Chondrocyte (in vitro differentiated cells): ENCODE measurements at regions not wholly inside any gene's neighbourhood (a gene's known extent, or its start where the extent isn't known, plus 50 kb on each side); places are given as distances from the start of the nearest gene placed in this dataset.

Source experiments
- DNase-seq: peaks from one replicate; pipeline ENCODE4 v3.0.0; 2021; ENCODE audit warnings: mixed read lengths, low spot score
- H3K27ac Mint-ChIP-seq: one replicate; pipeline ENCODE4 v1.8.0; 2021; ENCODE audit warnings: mild to moderate bottlenecking, moderate library complexity, mixed read lengths; ENCODE audit not compliant: unreplicated experiment
- H3K27me3 Mint-ChIP-seq: 2 replicates; pipeline ENCODE4 v1.8.0; 2021; ENCODE audit warnings: low read depth, mixed read lengths
- H3K36me3 Mint-ChIP-seq: 2 replicates; pipeline ENCODE4 v1.8.0; 2021; ENCODE audit warnings: low read depth, mixed read lengths
- H3K4me1 Mint-ChIP-seq: 2 replicates; pipeline ENCODE4 v1.8.0; 2021; ENCODE audit warnings: low read depth, mild to moderate bottlenecking, mixed read lengths
- H3K4me3 Mint-ChIP-seq: one replicate; pipeline ENCODE4 v1.8.0; 2021; ENCODE audit warnings: mild to moderate bottlenecking, moderate library complexity, mixed read lengths; ENCODE audit not compliant: unreplicated experiment
- H3K9me3 Mint-ChIP-seq: 2 replicates; pipeline ENCODE4 v1.8.0; 2021; ENCODE audit warnings: low read depth, mixed read lengths
- TF ChIP-seq, protein P1 (sequence below): fragments of 200-600 bp; sonication (generic); IDR thresholded peaks from 2 replicates; pipeline ENCODE4 v1.5.0; 2021; ENCODE audit warnings: antibody characterized with exemption, mild to moderate bottlenecking, moderate library complexity

DNA sequence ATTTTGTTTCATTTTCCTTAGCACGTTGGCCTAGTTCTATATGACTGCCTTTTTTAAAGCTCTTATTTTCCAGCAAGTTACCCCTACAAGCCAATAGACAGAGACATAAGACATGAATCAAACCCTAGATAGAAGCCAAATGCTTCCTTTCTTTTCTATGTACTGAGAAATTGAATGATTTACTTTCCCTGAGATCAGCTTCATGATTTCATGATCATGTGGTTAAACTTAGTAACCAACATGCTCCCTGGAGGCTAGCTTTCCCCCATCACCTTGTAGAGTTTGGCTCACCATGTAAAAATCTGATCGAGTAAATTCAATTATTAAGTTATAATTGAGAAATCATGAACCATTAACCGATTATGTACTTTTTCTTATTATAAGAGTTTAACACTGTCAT, 148.1 kb upstream of the LRIG3 start:
- no peaks in the 10 kb centered on the region for H3K27me3 Mint-ChIP-seq
- no peak overlapping the region for H3K4me3 Mint-ChIP-seq
- H3K36me3 Mint-ChIP-seq: no peaks in the 10 kb centered on the region
- no peak for DNase-seq
- H3K4me1 Mint-ChIP-seq: peaks cover 64% of the 10 kb centered on the region
- H3K27ac Mint-ChIP-seq: peak overlapping the region; percentile 64
- no peaks in the 10 kb centered on the region for H3K9me3 Mint-ChIP-seq
- TF ChIP-seq, protein P1, sequence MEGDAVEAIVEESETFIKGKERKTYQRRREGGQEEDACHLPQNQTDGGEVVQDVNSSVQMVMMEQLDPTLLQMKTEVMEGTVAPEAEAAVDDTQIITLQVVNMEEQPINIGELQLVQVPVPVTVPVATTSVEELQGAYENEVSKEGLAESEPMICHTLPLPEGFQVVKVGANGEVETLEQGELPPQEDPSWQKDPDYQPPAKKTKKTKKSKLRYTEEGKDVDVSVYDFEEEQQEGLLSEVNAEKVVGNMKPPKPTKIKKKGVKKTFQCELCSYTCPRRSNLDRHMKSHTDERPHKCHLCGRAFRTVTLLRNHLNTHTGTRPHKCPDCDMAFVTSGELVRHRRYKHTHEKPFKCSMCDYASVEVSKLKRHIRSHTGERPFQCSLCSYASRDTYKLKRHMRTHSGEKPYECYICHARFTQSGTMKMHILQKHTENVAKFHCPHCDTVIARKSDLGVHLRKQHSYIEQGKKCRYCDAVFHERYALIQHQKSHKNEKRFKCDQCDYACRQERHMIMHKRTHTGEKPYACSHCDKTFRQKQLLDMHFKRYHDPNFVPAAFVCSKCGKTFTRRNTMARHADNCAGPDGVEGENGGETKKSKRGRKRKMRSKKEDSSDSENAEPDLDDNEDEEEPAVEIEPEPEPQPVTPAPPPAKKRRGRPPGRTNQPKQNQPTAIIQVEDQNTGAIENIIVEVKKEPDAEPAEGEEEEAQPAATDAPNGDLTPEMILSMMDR: no peak

DNA sequence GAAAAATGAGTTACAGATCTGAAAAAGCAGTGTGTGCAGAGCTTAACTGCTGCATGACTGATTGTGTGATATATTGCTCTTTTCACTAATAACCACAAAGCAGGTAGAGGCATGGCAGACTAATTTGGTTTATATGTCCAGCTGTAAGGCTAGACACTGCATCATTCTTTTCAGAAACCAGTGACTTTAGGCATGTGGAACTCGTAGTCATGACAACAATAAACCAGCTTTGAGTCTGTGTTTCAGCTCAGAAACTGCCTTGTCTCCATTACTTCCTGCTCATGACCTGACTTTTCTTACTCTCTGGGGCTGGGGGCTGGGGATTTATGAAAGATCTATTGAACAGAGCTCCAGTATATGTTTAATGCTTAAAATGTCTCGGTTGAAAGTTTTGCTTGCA, 146.8 kb upstream of the LRIG3 start:
- H3K36me3 Mint-ChIP-seq: no peaks in the 10 kb centered on the region
- H3K4me1 Mint-ChIP-seq: peaks cover 55% of the 10 kb centered on the region
- no peaks in the 10 kb centered on the region for H3K9me3 Mint-ChIP-seq
- TF ChIP-seq, protein P1: no peak
- DNase-seq: no peak
- H3K27ac Mint-ChIP-seq: peak overlapping the region; percentile 88
- H3K4me3 Mint-ChIP-seq: peak overlapping the region; percentile 16
- no peaks in the 10 kb centered on the region for H3K27me3 Mint-ChIP-seq

DNA sequence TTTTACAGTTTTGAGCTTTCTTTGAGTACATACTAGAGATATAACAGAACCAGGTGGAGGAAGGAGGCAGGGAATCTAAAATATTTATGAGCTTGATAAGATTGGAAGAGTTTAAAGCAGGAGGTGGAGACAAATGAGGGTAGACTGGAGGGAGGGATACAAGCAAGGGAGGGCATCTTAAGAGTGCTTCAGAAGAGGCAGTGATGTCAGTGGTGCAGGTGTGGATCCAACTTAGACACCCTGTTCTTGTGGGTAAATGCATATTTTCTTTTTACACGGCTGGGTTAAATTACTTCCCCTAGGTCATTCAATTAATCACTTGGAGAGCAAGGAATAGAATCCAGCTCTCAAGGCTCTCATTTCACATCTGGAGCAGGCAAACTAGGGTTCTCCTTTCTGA, 146.1 kb upstream of the LRIG3 start:
- no peak for DNase-seq
- peak overlapping the region; percentile 67 for H3K27ac Mint-ChIP-seq

DNA sequence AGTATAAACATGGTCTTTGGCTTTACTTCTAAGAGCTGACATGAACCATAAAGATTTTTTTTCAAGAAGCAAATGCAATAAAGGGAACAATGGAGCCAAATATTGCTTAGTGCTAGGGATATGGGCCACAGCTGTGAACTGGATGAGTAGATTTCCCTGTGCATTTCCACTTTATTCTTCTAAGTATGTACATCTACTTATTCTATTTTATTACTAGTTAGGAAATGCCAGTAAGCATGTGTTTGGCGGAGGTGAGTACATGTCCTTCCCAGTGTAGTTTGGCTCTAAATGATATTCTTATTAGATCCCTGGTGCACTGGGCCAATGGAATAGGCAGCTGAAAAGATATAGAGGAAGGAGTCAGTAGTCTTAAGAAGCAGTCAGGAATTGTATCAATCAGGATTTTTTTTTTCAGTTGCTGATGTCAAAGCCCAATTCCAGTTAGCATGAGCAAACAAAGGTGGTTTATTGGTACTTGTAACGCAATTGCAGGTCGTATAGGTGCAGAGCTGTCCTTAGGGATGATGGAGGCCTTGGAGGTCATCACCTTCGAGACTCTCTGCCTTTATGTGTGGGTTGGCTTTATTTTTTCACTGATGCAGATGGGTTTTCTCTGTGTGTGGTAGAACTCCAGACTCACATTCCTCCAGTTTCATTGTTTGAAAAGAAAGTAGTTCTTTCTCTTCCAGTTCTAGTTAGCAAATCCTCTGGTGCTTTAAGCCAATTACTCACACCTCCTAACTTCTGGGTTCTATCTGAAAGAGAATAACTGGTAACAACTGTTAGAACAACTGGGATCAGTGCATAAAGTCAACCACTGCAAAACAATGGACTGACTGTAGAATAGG, 139.0 kb upstream of the LRIG3 start:
- Mint-ChIP-seq H3K4me3 (no peak overlapping the region), H3K9me3 (no peaks in the 10 kb centered on the region), H3K27ac (no peak overlapping the region), H3K4me1 (peaks cover 16% of the 10 kb centered on the region), H3K36me3 (no peaks in the 10 kb centered on the region), H3K27me3 (no peaks in the 10 kb centered on the region)
- TF ChIP-seq, protein P1: no peak
- DNase-seq: no peak

More for the DNA sequence above, 146.1 kb upstream of the LRIG3 start:
- H3K36me3 Mint-ChIP-seq: no peaks in the 10 kb centered on the region
- TF ChIP-seq, protein P1: no peak
- no peaks in the 10 kb centered on the region for H3K27me3 Mint-ChIP-seq
- H3K4me1 Mint-ChIP-seq: peaks cover 48% of the 10 kb centered on the region
- no peaks in the 10 kb centered on the region for H3K9me3 Mint-ChIP-seq
- H3K4me3 Mint-ChIP-seq: no peak overlapping the region

DNA sequence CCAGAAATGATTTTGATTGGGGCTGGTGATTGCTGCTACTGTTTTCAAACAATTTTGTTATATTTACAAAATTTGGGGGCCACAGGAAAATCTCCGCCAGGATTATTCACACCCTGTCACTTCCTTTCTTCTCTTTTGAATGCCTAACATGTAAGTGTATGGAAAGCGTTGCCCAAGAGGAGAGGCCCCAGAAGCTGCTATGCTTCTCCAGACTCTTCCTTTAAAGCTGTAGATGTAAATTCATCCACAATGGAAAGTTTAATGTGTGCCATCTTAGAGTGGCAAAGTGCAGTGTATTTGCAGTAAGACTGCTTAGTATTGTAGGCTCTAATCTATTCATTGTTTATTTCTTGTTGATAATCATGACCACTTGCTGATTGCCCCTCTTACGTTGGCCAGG, 136.7 kb upstream of the LRIG3 start:
- Mint-ChIP-seq H3K27me3 (no peaks in the 10 kb centered on the region), H3K4me3 (no peak overlapping the region), H3K9me3 (no peaks in the 10 kb centered on the region), H3K4me1 (peaks cover 23% of the 10 kb centered on the region), H3K27ac (no peak overlapping the region), H3K36me3 (no peaks in the 10 kb centered on the region)
- no peak for DNase-seq
- TF ChIP-seq, protein P1: no peak
